BLaER1 (cell line): ENCODE measurements at regions not wholly inside any gene's neighbourhood (a gene's known extent, or its start where the extent isn't known, plus 50 kb on each side); places are given as distances from the start of the nearest gene placed in this dataset.

Source experiments
- H3K27ac ChIP-seq: shearing (Covaris generic); formaldehyde crosslinking; 2 replicates; pipeline ENCODE4 v1.8.1; 2022
- H3K27me3 ChIP-seq: shearing (Covaris generic); formaldehyde crosslinking; 2 replicates; pipeline ENCODE4 v1.8.1; 2022
- H3K36me3 ChIP-seq: shearing (Covaris generic); formaldehyde crosslinking; 2 replicates; pipeline ENCODE4 v1.8.1; 2022
- H3K4me1 ChIP-seq: shearing (Covaris generic); formaldehyde crosslinking; 2 replicates; pipeline ENCODE4 v1.8.1; 2022
- H3K4me2 ChIP-seq: shearing (Covaris generic); formaldehyde crosslinking; 2 replicates; pipeline ENCODE4 v1.8.1; 2022
- H3K4me3 ChIP-seq: shearing (Covaris generic); formaldehyde crosslinking; 2 replicates; pipeline ENCODE4 v1.8.1; 2022
- H3K9ac ChIP-seq: shearing (Covaris generic); formaldehyde crosslinking; 2 replicates; pipeline ENCODE4 v1.8.1; 2022
- H3K9me3 ChIP-seq: shearing (Covaris generic); formaldehyde crosslinking; 2 replicates; pipeline ENCODE4 v1.8.1; 2022
- H4K20me1 ChIP-seq: shearing (Covaris generic); formaldehyde crosslinking; 2 replicates; pipeline ENCODE4 v1.8.1; 2022
- Cebpa-rat ChIP-seq: shearing (Covaris generic); IDR thresholded peaks from 2 replicates; pipeline ENCODE4 v1.8.1; 2022

DNA sequence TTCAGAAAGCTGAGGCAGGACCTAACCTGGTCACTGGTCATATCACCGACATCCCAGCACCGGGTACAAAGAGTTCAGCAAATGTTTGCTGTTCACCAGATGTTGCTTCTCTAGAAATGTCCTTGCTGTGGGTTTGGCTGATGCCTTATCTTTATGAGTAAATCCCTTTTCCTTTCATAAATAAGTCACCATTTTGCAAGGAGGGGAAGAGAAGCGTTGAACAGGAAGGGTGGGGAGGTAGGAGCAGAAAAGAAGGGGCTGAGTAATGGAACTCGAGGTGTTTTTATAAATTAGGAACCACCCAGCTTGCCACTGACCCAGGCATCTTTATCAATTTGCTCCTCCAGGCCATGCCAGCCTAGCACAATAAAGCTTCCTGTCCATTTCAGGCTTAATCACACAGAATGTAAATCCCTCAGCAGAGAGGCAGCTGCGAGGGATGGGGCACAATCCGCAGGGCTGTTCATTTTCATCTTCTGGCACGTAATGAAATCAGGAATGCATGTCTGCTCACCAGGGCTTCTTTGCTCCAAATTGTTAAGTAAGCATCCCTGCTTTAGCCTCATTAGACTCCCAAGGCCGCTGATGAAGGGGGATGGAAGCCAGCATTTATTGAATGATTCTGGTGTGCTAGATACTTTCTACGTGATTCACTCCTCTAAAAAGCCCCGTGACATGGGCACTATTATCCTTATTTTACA lies 371.9 kb upstream of the CHD6 start:
- Histone ChIP-seq H3K4me3 (no peak overlapping the region), H3K36me3 (no peaks in the 10 kb centered on the region), H4K20me1 (no peaks in the 10 kb centered on the region), H3K27me3 (no peaks in the 10 kb centered on the region), H3K4me1 (no peaks in the 10 kb centered on the region), H3K9ac (no peak overlapping the region), H3K4me2 (no peak overlapping the region), H3K27ac (no peak overlapping the region), H3K9me3 (no peaks in the 10 kb centered on the region)
- no peak for TF ChIP-seq Cebpa-rat

DNA sequence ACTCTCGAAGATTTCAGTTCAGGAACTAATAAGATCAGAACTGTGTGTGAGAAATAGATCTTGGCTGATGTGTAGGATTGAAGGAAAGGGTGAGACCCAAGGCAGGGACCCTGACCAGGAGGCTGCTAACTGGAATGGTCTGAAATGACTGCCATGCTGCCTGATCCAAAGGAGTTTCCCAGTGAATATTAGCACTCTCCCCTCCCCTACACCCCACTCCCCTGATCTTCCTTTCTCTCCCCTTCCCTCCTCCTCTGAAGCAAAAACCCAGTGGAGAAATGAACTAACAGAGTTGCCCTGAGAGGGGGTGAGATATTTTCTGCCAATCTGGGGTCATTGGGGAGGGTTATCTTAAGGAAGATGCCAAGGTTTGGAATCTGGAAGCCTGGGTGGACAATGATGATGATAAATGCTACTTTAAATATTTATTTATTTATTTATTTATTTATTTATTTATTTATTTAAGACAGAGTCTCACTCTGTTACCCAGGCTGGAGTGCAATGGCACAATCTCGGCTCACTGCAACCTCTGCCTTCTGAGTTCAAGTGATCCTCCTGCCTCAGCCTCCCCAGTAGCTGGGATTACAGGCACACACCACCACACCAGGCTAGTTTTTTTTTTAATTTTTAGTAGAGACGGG lies 371.0 kb upstream of the CHD6 start:
- Histone ChIP-seq H3K4me3 (no peak overlapping the region), H3K4me1 (no peaks in the 10 kb centered on the region), H4K20me1 (no peaks in the 10 kb centered on the region), H3K4me2 (no peak overlapping the region), H3K9ac (no peak overlapping the region), H3K36me3 (no peaks in the 10 kb centered on the region), H3K27ac (no peak overlapping the region), H3K27me3 (no peaks in the 10 kb centered on the region), H3K9me3 (no peaks in the 10 kb centered on the region)
- no peak for TF ChIP-seq Cebpa-rat

DNA sequence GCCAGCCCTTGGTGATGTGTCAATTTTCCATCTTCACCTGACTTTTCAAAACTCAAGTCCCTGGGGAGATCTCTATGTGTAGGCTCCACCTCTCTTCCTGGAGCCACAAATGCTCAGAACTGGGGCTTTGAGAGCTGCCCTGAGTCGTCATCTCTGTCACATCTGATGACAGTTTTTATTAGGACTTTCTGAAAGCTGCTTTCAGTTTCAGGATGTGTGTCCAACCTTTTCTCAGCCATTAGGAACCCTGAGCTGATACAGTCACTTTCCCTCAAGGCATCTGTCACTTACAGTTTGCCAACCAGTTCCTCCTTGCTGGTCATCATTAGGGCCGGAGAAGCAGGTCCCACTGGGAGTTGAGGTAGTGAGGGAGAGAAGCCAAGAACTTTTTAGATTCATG lies 365.9 kb upstream of the CHD6 start:
- no peak overlapping the region for H3K27ac ChIP-seq
- TF ChIP-seq Cebpa-rat: no peak
- no peaks in the 10 kb centered on the region for H4K20me1 ChIP-seq
- H3K4me2 ChIP-seq: no peak overlapping the region
- no peak overlapping the region for H3K9ac ChIP-seq
- no peaks in the 10 kb centered on the region for H3K36me3 ChIP-seq
- no peaks in the 10 kb centered on the region for H3K27me3 ChIP-seq
- no peaks in the 10 kb centered on the region for H3K4me1 ChIP-seq
- no peak overlapping the region for H3K4me3 ChIP-seq
- H3K9me3 ChIP-seq: no peaks in the 10 kb centered on the region

- Histone ChIP-seq H3K27ac (no peak overlapping the region), H3K9ac (no peak overlapping the region), H3K4me2 (no peak overlapping the region), H3K9me3 (no peaks in the 10 kb centered on the region), H3K4me1 (no peaks in the 10 kb centered on the region), H3K36me3 (no peaks in the 10 kb centered on the region), H4K20me1 (no peaks in the 10 kb centered on the region), H3K27me3 (no peaks in the 10 kb centered on the region), H3K4me3 (no peak overlapping the region)
- no peak for TF ChIP-seq Cebpa-rat
Measured at GRCh38 chr20:41983159-41983558, 365.0 kb upstream of the CHD6 start.

GRCh38 chr20:41981746-41982145 lies 363.6 kb upstream of the CHD6 start:
- Histone ChIP-seq H4K20me1 (no peaks in the 10 kb centered on the region), H3K36me3 (no peaks in the 10 kb centered on the region), H3K4me2 (no peak overlapping the region), H3K9ac (no peak overlapping the region), H3K27me3 (no peaks in the 10 kb centered on the region), H3K4me1 (no peaks in the 10 kb centered on the region), H3K4me3 (no peak overlapping the region), H3K27ac (no peak overlapping the region), H3K9me3 (no peaks in the 10 kb centered on the region)
- no peak for TF ChIP-seq Cebpa-rat

DNA sequence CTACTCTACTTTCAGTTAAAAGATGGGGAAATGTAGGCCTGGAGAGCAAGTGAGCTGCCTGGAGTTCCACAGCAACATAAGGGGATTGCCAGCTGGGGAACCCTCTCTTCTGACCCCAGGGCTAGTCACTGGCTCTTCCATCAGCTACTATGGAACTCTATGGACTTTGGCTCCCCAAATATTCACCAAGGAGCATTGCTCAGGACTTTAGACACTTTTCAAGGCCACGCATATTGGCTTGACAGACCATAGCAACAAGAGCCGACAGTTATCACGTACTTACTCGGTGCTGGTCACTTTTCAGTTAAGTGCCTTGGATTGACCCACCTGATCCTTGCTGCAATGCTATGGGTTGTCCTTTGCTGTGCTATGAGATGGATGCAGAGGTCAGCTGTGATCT lies 360.7 kb upstream of the CHD6 start:
- Histone ChIP-seq H3K9me3 (no peaks in the 10 kb centered on the region), H3K4me2 (no peak overlapping the region), H3K9ac (no peak overlapping the region), H3K4me1 (no peaks in the 10 kb centered on the region), H3K4me3 (no peak overlapping the region), H3K27me3 (no peaks in the 10 kb centered on the region), H4K20me1 (no peaks in the 10 kb centered on the region), H3K27ac (no peak overlapping the region), H3K36me3 (no peaks in the 10 kb centered on the region)
- TF ChIP-seq Cebpa-rat: no peak

- H4K20me1 ChIP-seq: no peaks in the 10 kb centered on the region
- no peak overlapping the region for H3K4me3 ChIP-seq
- no peaks in the 10 kb centered on the region for H3K36me3 ChIP-seq
- TF ChIP-seq Cebpa-rat: no peak
- no peak overlapping the region for H3K9ac ChIP-seq
- H3K4me1 ChIP-seq: no peaks in the 10 kb centered on the region
- H3K27ac ChIP-seq: no peak overlapping the region
- H3K4me2 ChIP-seq: no peak overlapping the region
- H3K9me3 ChIP-seq: no peaks in the 10 kb centered on the region
- H3K27me3 ChIP-seq: no peaks in the 10 kb centered on the region
Measured at GRCh38 chr20:41978246-41978790, 360.1 kb upstream of the CHD6 start.

- TF ChIP-seq Cebpa-rat: no peak
- no peak overlapping the region for H3K4me2 ChIP-seq
- H3K27ac ChIP-seq: no peak overlapping the region
- no peaks in the 10 kb centered on the region for H3K9me3 ChIP-seq
- H3K36me3 ChIP-seq: no peaks in the 10 kb centered on the region
- H3K9ac ChIP-seq: no peak overlapping the region
- H4K20me1 ChIP-seq: no peaks in the 10 kb centered on the region
- H3K4me3 ChIP-seq: no peak overlapping the region
- H3K27me3 ChIP-seq: no peaks in the 10 kb centered on the region
- no peaks in the 10 kb centered on the region for H3K4me1 ChIP-seq
Measured at GRCh38 chr20:41969656-41970055, 351.5 kb upstream of the CHD6 start.

DNA sequence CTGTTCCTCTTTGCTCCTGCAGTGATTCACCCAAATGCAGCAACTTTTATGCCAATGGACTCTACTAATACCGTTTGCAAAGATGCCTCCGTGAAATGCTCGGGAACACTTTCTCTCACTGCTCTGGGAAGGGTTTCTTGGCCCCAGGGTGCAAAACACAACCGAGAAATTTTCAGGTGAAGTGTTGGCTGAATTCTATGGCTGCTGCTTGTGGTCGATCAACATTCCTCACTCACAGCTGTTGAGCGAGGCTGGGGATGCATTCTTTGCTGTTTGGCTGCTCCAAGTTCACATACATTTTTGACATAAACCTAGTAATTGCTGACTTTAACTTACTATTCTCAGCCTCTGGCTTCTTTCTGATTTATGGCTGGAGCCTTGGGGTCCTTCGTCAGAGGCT lies 342.0 kb upstream of the CHD6 start:
- Histone ChIP-seq H3K27ac (no peak overlapping the region), H3K9me3 (no peaks in the 10 kb centered on the region), H3K4me1 (no peaks in the 10 kb centered on the region; the same call in 1 of the 2 replicates), H4K20me1 (no peaks in the 10 kb centered on the region), H3K4me3 (no peak overlapping the region), H3K4me2 (no peak overlapping the region), H3K9ac (no peak overlapping the region), H3K36me3 (no peaks in the 10 kb centered on the region), H3K27me3 (no peaks in the 10 kb centered on the region)
- no peak for TF ChIP-seq Cebpa-rat

- TF ChIP-seq Cebpa-rat: no peak
- no peaks in the 10 kb centered on the region for H4K20me1 ChIP-seq
- no peak overlapping the region for H3K27ac ChIP-seq
- no peaks in the 10 kb centered on the region for H3K9me3 ChIP-seq
- H3K27me3 ChIP-seq: no peaks in the 10 kb centered on the region
- H3K9ac ChIP-seq: no peak overlapping the region
- H3K4me2 ChIP-seq: no peak overlapping the region
- no peak overlapping the region for H3K4me3 ChIP-seq
- no peaks in the 10 kb centered on the region for H3K36me3 ChIP-seq
- H3K4me1 ChIP-seq: no peaks in the 10 kb centered on the region; the same call in 1 of the 2 replicates
Measured at GRCh38 chr20:41958391-41958790, 340.2 kb upstream of the CHD6 start.
